Endothelial cell of umbilical vein (primary cell): ENCODE measurements at regions not wholly inside any gene's neighbourhood (a gene's known extent, or its start where the extent isn't known, plus 50 kb on each side); places are given as distances from the start of the nearest gene placed in this dataset.

ENCODE experiments used
- BruUV-seq: library from RNA; stranded (reverse); fragments of 400-500 nt; replicated peaks from 2 replicates; lab custom pipeline; 2021; lab: Mats Ljungman, UMichigan
- CTCF ChIA-PET: fragments of 300-600, 350-600 bp; sonication (Branson Sonifier 250); formaldehyde crosslinking; loops from one replicate; lab custom pipeline; 2021; ENCODE audit warnings: antibody characterized with exemption, inconsistent platforms; lab: Charles Lee
- POLR2A ChIA-PET: fragments of 300-600, 350-600 bp; sonication (Branson Sonifier 250); formaldehyde crosslinking; loops from one replicate; lab custom pipeline; 2021; ENCODE audit warnings: antibody characterized with exemption, inconsistent platforms; lab: Charles Lee
- DNase-seq: peaks from one replicate; pipeline ENCODE4 v3.0.0-alpha.2; 2011; ENCODE audit warnings: low read depth, low spot score
- FAIRE-seq: peaks from 2 replicates; lab custom pipeline; 2011; peaks lifted over from hg19 to GRCh38; lab: Jason Lieb, UNC
- H2AFZ ChIP-seq: 2 replicates; pipeline ENCODE4 v1.6.0; 2012; ENCODE audit warnings: low read depth, low read length, control low read depth, inconsistent platforms
- H3K27ac ChIP-seq: 2 replicates; pipeline ENCODE4 v1.5.1; 2011; ENCODE audit warnings: low read depth, mild to moderate bottlenecking, control low read depth, low read length, moderate library complexity; ENCODE audit not compliant: insufficient read depth
- H3K27me3 ChIP-seq, 2 experiments: 2 replicates each; pipeline versions ENCODE4 v1.6.0 to v1.6.1; 2011; ENCODE audit warnings: low read length in 2 of 2, mixed read lengths in 1 of 2; ENCODE audit not compliant: control insufficient read depth in 2 of 2, insufficient read depth in 2 of 2
- H3K36me3 ChIP-seq, 2 experiments: 2 replicates in 1 of 2; 3 replicates in 1 of 2; pipeline ENCODE4 v1.5.1; 2011; ENCODE audit warnings: low read length in 2 of 2, mild to moderate bottlenecking in 1 of 2, moderate library complexity in 1 of 2; ENCODE audit not compliant: control insufficient read depth in 2 of 2, insufficient read depth in 2 of 2; ENCODE audit errors: extremely low read depth in 1 of 2
- H3K4me1 ChIP-seq: 3 replicates; pipeline ENCODE4 v1.5.1; 2011; ENCODE audit warnings: mild to moderate bottlenecking, low read length; ENCODE audit not compliant: control insufficient read depth, insufficient read depth; ENCODE audit errors: extremely low read depth
- H3K4me2 ChIP-seq: 2 replicates; pipeline ENCODE4 v1.6.1; 2011; ENCODE audit warnings: low read length, control low read depth, mixed read lengths; ENCODE audit not compliant: insufficient read depth
- H3K4me3 ChIP-seq, 3 experiments: fragments of 200-600 bp in 1 of 3; sonication (generic), shearing (Covaris generic) in 1 of 3; replicated peaks in 1 of 3; 2 replicates each; pipeline ENCODE4 v1.5.1; 2011 to 2016; ENCODE audit warnings: control low read depth in 3 of 3, low read length in 3 of 3, mild to moderate bottlenecking in 2 of 3, inconsistent platforms in 1 of 3, low read depth in 1 of 3, moderate library complexity in 1 of 3; ENCODE audit not compliant: insufficient read depth in 1 of 3
- H3K79me2 ChIP-seq: 2 replicates; pipeline ENCODE4 v1.6.0; 2012; ENCODE audit warnings: low read length, inconsistent platforms; ENCODE audit not compliant: control insufficient read depth, insufficient read depth
- H3K9ac ChIP-seq: replicated peaks from 2 replicates; pipeline ENCODE3; 2011; ENCODE audit warnings: low read length, control low read depth; ENCODE audit not compliant: insufficient read depth; ENCODE audit errors: extremely low read depth
- H3K9me1 ChIP-seq: replicated peaks from 3 replicates; pipeline ENCODE4 v1.6.0; 2011; ENCODE audit warnings: mild to moderate bottlenecking, low read length; ENCODE audit not compliant: control insufficient read depth, insufficient read depth; ENCODE audit errors: extremely low read depth
- H3K9me3 ChIP-seq: replicated peaks from 2 replicates; pipeline ENCODE4 v1.5.1; 2012; ENCODE audit warnings: low read length, inconsistent platforms; ENCODE audit not compliant: control insufficient read depth, insufficient read depth
- H4K20me1 ChIP-seq: replicated peaks from 2 replicates; pipeline ENCODE3; 2011; ENCODE audit warnings: mild to moderate bottlenecking, low read length; ENCODE audit not compliant: control insufficient read depth, insufficient read depth; ENCODE audit errors: extremely low read depth
- EZH2 ChIP-seq: IDR thresholded peaks from 2 replicates; pipeline ENCODE4 v1.6.1; 2012; ENCODE audit warnings: borderline replicate concordance, low read depth, mild to moderate bottlenecking, moderate library complexity, low read length, inconsistent platforms; ENCODE audit not compliant: severe bottlenecking
- JUN ChIP-seq: IDR thresholded peaks from 2 replicates; pipeline ENCODE4 v1.6.1; 2011; ENCODE audit warnings: borderline replicate concordance, low read depth; ENCODE audit not compliant: insufficient read length, insufficient read depth
- MYC ChIP-seq: IDR thresholded peaks from one replicate; pipeline ENCODE4 v1.6.1; 2011; ENCODE audit warnings: mild to moderate bottlenecking, low read depth, low read length
- POLR2AphosphoS5 ChIP-seq: IDR thresholded peaks from 2 replicates; pipeline ENCODE4 v1.6.1; 2012; ENCODE audit warnings: low read depth, mild to moderate bottlenecking, control low read depth, low read length, moderate library complexity; ENCODE audit not compliant: insufficient read depth
- dilution Hi-C: fragments of 300-500 bp; cut with MboI; formaldehyde crosslinking; loops from one replicate; pipeline ENCODE4 v1.15.0; 2019; ENCODE audit warnings: low sequenced_read_pairs; ENCODE audit not compliant: extremely low pct_ligation_motif_present
- intact Hi-C: fragments of 100-400 bp; cut with micrococcal nuclease; formaldehyde crosslinking; loops from one replicate; pipeline ENCODE4 v1.10.0; 2022
- TF ChIP-seq, protein P1 (sequence below), 2 donors: IDR thresholded peaks; 1 replicate in 1 of 2; 2 replicates in 1 of 2; pipeline ENCODE4 v1.5.1; 2011; ENCODE audit warnings: low read length in 2 of 2, mild to moderate bottlenecking in 2 of 2, moderate library complexity in 2 of 2, control low read depth in 1 of 2, inconsistent platforms in 1 of 2, low read depth in 1 of 2; ENCODE audit not compliant: insufficient read depth in 1 of 2; ENCODE audit errors: extremely low read depth in 1 of 2

DNA sequence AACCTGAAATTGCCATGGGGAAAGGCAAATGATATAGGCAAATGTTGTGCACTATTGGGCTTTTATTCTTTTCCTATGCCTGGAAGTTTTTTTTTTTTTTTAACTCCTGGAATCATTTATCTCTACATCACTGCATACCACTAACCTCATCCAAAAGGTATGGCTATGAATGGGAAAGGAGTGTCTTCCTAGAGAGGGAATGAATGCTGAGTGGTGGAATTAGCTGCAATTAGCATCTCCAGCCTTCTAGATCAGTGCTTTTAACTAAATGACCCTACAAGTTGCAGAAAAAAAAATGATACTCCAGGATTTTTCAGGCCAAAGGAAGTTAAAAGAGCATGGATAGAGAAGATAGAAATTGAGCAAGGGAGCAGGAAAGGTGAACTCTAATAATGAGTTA, 429.8 kb upstream of the PDZRN3 start:
- Histone ChIP-seq H3K4me1 (no peaks in the 10 kb centered on the region), H3K27me3 (no peaks in the 10 kb centered on the region), H3K36me3 (no peaks in the 10 kb centered on the region), H3K9me1 (no peaks in the 10 kb centered on the region), H3K79me2 (no peaks in the 10 kb centered on the region), H3K4me3 (no peak overlapping the region), H3K27ac (no peak overlapping the region), H3K4me2 (no peak overlapping the region), H4K20me1 (no peaks in the 10 kb centered on the region), H3K9ac (no peak overlapping the region), H2AFZ (no peak overlapping the region), H3K9me3 (no peaks in the 10 kb centered on the region)
- BruUV-seq = no TSS peak
- CTCF ChIA-PET = no interaction called here
- POLR2A ChIA-PET = no interaction called here
- intact Hi-C loops (no loop called here), dilution Hi-C loops (no loop called here)
- FAIRE-seq (no peak), DNase-seq (no peak)
- TF ChIP-seq JUN (no peak), POLR2AphosphoS5 (no peak), EZH2 (no peak)

DNA sequence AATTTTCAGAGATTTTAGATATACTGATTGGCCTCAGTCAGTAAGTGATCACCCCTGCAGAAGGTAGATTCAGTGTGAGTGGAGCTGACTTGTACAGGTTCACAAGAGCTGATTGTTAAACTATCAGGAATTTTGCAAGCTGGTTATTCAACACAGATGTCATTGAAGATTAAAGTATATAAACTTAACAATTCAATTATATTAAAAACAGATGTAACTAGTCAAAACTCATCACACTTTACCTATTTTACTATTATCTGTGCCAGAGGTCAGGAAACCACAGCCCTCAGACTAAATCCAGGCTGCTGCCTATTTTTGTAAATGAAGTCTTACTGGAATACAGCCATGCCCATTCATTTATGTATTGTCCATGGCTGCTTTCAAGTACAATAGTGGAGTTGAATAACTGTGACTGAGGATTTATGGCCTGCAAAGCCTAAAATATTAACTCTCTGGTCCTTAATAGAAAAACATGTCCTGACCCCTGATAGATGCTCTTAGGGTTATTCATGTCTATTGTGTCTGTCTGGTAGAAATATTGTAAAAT, 429.3 kb upstream of the PDZRN3 start:
- Histone ChIP-seq H3K9me3 (no peaks in the 10 kb centered on the region), H2AFZ (no peak overlapping the region), H3K9me1 (no peaks in the 10 kb centered on the region), H3K36me3 (no peaks in the 10 kb centered on the region), H3K4me3 (no peak overlapping the region), H3K27me3 (no peaks in the 10 kb centered on the region), H3K4me1 (no peaks in the 10 kb centered on the region), H4K20me1 (no peaks in the 10 kb centered on the region), H3K27ac (no peak overlapping the region), H3K4me2 (no peak overlapping the region), H3K79me2 (no peaks in the 10 kb centered on the region), H3K9ac (no peak overlapping the region)
- DNase-seq (no peak), FAIRE-seq (no peak)
- BruUV-seq = no TSS peak
- TF ChIP-seq MYC = no peak
- no peak for TF ChIP-seq POLR2AphosphoS5
- TF ChIP-seq, protein P1, sequence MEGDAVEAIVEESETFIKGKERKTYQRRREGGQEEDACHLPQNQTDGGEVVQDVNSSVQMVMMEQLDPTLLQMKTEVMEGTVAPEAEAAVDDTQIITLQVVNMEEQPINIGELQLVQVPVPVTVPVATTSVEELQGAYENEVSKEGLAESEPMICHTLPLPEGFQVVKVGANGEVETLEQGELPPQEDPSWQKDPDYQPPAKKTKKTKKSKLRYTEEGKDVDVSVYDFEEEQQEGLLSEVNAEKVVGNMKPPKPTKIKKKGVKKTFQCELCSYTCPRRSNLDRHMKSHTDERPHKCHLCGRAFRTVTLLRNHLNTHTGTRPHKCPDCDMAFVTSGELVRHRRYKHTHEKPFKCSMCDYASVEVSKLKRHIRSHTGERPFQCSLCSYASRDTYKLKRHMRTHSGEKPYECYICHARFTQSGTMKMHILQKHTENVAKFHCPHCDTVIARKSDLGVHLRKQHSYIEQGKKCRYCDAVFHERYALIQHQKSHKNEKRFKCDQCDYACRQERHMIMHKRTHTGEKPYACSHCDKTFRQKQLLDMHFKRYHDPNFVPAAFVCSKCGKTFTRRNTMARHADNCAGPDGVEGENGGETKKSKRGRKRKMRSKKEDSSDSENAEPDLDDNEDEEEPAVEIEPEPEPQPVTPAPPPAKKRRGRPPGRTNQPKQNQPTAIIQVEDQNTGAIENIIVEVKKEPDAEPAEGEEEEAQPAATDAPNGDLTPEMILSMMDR (IDR thresholded peaks at IDR 0.05; ENCODE audit: extremely low read depth in 1 of 2, insufficient read depth in 1 of 2, low read depth in 1 of 2, low read length in 2 of 2) = no peak
- intact Hi-C loops (no loop called here), dilution Hi-C loops (no loop called here)
- ChIA-PET POLR2A (no interaction called here), CTCF (no interaction called here)
